ENCODE measurements at regions not wholly inside any gene's neighbourhood (a gene's known extent, or its start where the extent isn't known, plus 50 kb on each side); places are given as distances from the start of the nearest gene placed in this dataset.
"Not testable (repeated sequence)": the region's sequence is repeated elsewhere in the genome, so short reads cannot be mapped to it uniquely, and the experiment has no call there.

DNA sequence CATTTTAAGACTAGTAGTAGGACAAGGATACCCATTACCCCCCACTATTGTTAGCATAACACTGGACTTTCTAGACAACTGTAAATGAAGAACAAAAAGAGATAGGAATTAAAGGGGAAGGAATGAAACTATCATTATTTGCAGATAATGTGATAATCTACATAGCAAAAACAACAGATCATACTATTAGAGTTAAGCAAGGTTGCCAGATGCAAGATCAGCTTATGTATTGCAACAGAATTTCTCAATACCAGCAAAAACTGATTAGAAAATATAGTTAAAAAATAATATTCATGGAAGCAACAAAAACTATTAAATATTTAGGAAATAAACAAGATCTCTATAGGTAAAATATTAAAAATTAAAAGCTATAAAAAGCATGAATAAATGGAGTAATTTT lies 194.4 kb upstream of the SPRED2 start:
- no peak for DNase-seq (ENCODE audit: extremely low read depth in 1 of 2, low read depth in 1 of 2)

DNA sequence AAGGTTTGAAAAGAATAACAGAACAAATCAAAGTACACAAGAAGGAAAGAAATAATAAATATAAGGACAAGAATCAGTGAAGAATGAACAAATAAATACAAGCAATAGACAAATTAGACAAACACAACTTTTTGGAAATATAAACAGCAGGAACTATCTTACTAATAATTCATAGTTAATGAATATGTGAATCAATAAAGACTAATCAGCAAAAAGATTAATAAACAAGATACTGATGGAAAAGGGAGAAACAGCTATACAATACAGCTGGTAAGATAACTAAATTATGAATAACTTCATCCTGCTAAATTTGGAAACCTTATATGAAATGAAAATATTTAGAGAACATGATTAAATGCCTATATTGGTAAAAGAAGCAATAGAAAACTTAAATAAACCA lies 193.6 kb upstream of the SPRED2 start:
- DNase-seq (ENCODE audit: extremely low read depth in 1 of 2, low read depth in 1 of 2) = no peak

DNA sequence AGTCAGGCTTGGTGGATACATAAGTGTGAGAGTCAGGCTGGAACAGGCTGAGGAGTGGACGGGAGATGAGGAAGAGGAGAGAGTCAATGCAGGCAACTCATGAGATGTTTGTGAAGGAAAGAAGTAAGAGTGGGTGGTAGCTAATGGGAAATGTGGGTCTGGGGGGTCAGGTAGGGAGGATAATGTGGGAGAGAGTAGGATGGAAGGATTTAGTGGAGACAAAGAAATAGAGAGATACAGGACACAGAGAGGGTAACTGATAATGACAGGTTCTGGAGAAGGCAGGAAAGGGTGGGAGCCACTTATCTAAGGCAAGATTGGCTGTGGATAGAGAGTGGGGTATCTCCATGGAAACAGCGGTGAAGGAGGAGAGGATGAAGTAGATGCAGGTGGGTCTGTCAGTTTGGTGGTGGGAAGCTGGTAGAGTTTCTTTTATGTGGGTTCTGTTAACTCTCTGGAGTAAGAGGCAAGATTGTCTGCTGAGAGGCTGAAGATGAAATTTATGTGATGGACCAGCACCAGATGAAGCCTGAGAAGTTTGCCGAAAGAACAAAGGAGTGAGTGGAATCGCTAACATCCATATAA lies 190.6 kb upstream of the SPRED2 start:
- no peak for DNase-seq (ENCODE audit: extremely low read depth in 1 of 2, low read depth in 1 of 2)

DNA sequence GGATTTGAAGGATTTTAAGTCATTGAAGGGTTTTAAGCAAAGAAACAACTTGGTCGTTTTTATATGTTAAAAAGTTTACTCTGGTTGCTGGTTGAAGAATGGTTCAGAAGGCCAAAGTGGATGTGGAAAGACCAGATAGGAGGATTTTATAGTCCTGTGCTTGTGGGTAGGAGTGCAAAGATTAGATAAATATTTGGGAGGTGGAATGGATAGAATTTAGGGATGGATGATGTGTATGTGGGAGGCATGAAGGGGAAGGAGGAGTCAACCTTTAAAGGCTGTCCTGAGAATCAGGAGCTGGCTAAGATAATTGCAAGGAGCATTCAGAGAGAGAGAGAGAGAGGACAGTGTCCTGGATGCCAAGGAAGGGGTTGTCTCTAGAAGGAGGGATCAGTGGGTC lies 190.1 kb upstream of the SPRED2 start:
- DNase-seq (ENCODE audit: extremely low read depth in 1 of 2, low read depth in 1 of 2) = no peak

DNA sequence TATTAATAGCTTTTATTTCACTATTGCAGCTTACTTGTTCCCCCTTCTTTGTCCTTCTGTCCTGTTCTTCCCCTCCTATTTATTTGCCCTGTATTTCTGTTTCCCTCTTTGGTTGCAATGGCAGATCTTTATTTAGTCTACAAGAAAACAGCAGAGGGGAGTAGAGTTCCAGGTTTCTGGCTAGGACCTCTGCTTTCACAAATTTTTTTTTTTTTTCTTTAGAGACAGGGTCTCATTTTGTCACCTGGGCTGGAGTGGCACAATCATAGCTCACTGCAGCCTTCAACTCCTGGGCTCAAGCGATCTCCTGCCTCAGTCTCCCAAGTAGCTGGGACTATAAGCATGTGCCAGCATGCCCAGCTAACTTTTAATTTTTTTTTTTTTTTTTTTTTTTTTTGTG lies 188.1 kb upstream of the SPRED2 start:
- no peak for DNase-seq (ENCODE audit: extremely low read depth in 1 of 2, low read depth in 1 of 2)

DNA sequence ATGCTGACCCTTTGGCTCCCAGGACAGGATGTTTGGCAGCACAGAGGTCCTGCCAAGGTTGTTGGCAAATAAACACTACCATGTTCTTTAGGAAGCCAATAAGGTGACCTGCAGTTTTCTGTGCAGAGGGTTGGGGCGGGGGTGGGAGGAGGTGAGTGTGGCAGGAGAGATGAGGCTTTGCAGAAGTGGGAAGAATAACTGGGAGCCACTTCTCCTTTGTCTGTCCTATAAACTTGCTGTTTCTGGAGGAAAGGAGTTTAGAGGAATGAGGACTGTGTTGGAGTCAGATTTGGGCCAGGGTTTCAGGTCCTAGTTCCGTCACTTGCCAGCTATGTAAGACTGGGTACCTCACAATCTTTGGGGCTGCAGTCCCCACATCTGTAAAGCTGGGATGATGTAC lies 187.6 kb upstream of the SPRED2 start:
- DNase-seq (ENCODE audit: extremely low read depth in 1 of 2, low read depth in 1 of 2) = no peak

DNA sequence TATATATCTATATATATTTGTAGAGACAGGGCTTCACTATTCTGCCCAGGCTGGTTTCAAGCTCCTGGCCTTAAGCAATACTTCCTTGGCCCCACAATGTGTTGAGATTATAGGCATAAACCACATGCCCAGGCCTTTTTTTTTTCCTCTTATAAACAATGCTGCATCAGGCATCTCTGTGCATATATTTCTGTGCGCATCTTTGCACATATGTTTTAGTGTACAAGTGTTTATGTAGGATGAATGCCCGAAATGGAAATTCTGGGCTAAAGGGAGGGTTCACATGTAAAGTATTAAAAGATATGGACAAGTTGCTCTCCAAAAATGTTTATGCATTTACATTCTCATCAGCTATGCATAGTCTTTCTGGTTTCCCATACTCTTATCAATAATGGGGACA lies 183.2 kb upstream of the SPRED2 start:
- DNase-seq (ENCODE audit: extremely low read depth in 1 of 2, low read depth in 1 of 2) = no peak

DNA sequence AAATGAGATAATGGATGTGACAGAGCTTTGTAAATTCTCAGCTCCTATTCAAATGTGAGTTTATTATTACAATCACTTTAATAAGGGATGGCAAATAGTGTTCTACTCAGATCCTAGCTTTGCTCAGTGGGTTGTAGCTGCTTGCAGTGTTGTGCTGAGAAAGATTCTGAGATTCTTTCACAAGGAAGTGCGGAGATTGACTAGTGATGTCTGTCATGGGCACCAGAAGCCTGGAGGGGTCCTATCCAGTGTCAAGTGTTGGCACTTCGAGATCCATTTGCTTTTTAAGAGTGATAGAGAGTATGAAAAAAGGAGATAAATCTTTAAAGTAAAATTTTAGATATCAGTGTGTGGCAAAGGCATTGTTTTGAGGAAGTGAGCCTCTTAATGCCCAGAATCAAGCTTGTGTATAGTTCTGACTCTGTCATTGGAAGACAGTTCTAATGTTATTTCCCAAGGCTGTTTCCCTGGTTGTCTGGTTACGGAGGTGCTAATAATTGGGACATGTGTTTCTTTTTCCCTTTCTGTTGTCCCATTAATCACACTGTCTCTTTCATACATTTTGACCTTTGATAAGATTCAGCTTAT lies 181.7 kb upstream of the SPRED2 start:
- no peak for DNase-seq (ENCODE audit: extremely low read depth in 1 of 2, low read depth in 1 of 2)

DNA sequence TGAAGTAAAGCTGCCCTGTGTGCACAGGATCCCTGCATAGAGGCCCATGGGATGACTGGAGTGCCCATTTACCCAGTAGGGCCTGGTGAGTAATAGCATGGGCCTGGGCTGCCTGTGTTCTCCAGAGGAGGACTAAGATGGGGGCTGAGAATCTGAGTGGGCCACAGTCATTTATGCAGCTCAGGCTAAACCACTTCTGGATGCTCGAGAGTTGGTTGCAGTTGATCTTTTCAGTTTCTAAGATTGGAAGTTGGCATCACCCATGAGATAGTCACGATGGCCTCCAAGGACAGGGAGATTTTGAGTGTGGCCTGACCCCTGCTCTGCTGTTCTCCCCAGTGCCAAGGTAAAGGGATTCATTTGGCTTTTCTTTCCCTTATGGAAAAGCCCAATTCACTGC lies 179.1 kb upstream of the SPRED2 start:
- DNase-seq (ENCODE audit: extremely low read depth in 1 of 2, low read depth in 1 of 2) = no peak

DNA sequence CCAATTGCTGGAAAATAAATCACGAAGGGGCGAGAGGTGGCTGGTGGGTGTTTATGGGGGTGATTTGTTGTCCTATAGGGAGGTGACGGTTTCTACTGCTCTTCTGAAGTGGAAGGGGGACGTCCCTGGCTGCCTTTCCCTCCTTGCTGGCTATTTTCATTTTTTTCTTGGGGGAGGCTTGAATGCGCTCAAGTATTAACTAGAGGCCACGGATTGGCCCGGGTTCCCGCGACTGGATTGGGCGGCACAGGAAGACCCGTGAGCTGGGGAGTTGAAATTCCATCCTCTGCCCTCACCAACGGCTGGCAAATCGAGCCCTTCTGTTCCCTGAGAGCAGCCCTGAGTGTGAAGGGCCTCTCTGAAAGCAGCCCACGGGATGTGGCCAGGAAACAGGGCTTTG lies 176.5 kb upstream of the SPRED2 start:
- no peak for DNase-seq (ENCODE audit: extremely low read depth in 1 of 2, low read depth in 1 of 2)

DNA sequence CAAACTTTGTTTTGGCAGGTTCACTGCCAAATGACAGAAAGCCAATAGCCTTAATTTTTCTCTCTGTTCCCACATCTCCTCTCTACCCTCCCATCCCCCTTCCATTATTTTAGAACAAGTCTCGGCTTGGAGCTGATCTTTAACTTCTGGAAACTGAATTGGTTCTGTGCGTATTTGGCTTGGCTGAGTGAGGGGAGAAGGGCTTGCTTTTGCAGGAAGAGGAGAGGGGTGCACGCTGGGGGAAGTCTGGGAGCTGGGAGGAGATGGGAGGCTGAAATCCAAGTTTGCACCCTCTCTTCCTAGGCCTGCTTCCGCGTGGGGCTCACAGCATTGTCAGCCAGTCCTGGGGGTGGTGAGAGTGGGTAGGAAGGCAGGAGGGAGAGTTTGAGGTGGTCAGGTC lies 176.1 kb upstream of the SPRED2 start:
- no peak for DNase-seq (ENCODE audit: extremely low read depth in 1 of 2, low read depth in 1 of 2)

DNA sequence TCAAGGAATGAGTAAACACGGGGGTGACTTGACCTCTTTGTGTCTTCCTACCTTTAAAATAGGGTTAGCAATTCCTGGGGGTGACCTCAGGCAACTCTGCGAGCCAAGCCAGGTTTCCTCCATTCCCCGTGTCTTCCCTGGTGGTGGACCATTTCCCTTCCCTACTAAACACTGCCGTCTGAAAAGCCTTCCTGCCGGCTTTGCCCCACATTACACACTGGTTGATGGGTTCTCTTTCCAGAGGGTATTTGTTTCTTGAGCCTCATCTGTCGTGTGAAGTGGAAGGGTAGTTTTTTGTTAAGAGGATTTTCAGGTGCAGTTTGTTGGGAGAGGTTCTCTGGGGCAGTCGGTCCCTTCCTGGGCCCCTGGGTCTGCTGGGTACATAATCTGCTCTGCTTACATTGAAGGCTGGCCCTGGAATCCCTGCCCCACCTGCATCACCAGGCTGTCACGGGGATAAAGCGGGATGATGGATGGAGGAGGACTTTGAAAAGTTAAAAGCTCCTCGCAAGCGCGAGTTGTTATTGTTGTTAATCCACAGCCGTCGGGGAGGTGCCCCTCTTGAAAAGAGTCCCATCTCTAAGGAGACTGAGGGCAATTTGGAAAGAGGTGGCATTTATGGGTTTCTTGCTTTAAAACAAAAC lies 175.4 kb upstream of the SPRED2 start:
- no peak for DNase-seq (ENCODE audit: extremely low read depth in 1 of 2, low read depth in 1 of 2)

DNA sequence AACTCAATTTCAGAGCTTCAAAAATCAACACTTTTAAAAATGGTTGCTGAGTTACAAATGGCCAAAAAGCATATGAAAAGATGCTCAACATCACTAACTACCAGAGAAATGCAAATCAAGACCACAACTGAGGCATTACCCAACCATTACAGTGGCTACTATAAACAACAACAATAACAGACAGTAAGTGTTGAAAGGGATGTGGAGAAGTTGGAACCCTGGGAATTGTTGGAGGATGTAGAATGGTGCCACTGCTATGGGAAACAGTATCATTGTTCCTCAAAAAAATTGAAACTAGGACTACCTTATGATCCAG lies 173.3 kb upstream of the SPRED2 start:
- DNase-seq (ENCODE audit: extremely low read depth in 1 of 2, low read depth in 1 of 2) = no peak

DNA sequence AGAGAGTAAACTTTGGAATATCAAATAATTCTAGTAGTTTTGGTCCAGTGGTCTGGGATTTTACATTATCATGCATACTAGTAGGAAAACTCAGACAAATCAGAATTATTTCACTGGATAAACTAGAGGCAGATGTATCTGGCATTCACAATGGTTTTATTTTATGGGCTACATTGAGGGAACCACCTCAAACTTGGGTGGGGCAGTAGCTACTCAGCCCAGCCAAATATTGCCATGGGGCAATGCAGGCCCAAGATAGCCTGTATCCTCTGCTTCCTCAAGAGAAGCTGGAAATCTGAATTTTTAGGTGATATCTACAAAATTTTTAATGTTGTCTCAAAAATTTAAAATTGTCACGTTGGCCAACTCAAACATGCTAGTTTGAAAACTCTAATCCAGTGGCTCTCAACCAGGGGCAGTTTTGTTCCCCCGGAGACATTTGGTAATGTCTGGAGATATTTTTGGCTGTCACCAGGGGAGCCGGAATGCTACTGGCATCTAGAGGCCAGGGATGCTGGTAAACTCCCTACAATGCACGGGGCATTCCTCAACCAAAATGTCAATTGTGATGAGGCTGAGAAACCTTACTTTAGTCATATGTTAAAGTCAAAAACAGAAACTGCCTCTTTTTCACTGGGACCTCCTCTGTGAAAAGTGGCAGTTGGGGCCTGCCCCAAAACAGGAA lies 172.8 kb upstream of the SPRED2 start:
- no peak for DNase-seq (ENCODE audit: extremely low read depth in 1 of 2, low read depth in 1 of 2)

DNA sequence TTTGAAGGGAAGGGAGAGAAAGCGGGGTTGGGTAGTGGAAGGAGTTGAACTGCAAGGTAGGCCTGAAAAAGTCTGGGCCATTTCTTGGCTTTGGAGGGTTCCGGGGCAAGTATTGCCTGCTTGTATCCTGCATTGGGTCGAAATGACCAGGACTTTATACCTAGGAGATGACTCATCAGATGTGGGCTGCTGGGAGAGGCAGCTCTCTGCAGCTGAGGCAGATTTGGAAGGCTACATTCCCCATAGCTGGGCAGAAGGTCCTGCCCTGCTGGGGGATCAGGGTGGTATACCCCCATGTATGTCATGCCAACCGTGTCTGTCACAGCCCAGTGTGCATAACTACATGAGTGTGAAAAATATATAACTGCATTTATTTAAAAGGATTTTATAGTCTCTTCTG lies 171.8 kb upstream of the SPRED2 start:
- DNase-seq (ENCODE audit: extremely low read depth in 1 of 2, low read depth in 1 of 2) = no peak

DNA sequence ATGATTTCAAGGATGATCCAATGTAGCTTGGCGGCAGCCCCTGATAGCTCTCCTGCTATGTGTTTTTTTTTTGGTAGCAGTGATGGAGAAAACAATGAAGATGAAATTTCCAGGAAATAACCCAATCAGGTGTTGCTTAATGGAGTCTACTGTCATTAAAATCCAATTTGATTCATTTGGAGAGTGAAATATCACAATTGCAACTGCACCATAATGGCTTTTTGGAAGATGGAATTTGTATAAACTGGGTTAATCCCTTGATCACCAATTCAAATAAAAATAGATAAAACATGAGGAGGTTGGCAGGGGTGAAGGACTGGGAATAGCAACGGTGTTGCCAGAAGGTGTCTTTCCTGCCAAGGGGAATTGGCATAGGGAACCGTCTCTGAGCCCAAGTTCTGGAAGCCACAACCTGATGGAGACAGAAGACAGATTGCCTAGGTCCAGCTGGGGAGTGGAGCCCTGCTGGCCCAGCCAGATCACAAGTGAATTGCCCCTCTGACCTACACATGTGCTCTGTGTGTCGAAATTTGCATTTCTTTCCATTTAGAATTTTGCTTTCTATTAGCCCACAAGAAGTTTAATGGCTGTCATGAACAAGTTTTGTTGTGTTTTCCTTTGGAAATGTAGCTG lies 170.3 kb upstream of the SPRED2 start:
- DNase-seq (ENCODE audit: extremely low read depth in 1 of 2, low read depth in 1 of 2) = no peak

DNA sequence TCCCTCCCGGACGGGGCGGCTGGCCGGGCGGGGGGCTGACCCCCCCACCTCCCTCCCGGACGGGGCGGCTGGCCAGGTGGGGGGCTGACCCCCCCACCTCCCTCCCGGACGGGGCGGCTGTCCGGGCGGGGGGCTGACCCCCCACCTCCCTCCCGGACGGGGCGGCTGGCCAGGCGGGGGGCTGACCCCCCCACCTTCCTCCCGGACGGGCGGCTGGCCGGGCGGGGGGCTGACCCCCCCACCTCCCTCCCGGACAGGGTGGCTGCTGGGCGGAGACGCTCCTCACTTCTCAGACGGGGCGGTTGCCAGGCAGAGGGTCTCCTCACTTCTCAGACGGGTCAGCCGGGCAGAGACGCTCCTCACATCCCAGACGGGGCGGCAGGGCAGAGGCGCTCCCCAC lies 168.5 kb upstream of the SPRED2 start:
- not testable (repeated sequence) for DNase-seq (ENCODE audit: extremely low read depth in 1 of 2, low read depth in 1 of 2)

DNA sequence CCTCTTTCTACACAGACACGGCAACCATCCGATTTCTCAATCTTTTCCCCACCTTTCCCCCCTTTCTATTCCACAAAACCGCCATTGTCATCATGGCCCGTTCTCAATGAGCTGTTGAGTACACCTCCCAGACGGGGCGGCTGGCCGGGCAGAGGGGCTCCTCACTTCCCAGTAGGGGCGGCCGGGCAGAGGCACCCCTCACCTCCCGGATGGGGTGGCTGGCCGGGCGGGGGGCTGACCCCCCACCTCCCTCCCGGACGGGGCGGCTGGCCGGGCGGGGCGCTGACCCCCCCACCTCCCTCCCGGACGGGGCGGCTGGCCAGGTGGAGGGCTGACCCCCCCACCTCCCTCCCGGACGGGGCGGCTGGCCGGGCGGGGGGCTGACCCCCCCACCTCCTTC lies 168.0 kb upstream of the SPRED2 start:
- DNase-seq (ENCODE audit: extremely low read depth in 1 of 2, low read depth in 1 of 2) = not testable (repeated sequence)

DNA sequence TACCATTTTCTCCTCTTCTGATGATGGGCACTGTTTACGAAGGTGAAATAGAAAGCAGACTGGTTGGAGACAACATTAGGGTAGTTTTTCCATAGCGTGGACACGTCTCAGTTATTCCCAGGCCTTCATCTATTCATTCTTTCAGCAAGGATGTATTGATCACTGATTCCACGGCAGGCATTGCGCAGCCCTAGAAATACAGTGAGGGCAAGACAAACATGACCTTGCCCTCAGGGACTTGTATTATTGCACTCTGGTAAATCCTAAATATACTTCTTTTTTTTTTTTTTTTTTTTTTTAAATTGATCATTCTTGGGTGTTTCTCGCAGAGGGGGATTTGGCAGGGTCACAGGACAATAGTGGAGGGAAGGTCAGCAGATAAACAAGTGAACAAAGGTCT lies 167.3 kb upstream of the SPRED2 start:
- no peak for DNase-seq (ENCODE audit: extremely low read depth in 1 of 2, low read depth in 1 of 2)

DNA sequence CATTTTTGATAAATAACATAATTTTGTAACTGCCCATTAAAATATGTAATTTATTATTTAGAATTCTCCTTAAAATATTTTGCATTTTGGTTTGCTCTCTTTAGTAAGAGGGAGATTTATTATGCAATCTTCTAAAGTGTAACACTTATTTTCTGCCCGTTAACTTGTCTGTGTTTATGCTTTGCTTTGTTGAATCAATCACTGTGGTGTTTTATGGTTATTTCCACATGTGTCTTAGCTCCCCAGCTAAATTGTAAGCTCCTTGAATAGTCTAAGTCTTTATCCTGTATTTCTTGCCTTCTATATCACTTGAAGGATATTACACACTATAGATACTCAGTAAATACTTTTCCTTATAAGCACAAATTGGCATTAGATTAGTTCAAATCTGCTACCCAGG lies 166.6 kb upstream of the SPRED2 start:
- DNase-seq (ENCODE audit: extremely low read depth in 1 of 2, low read depth in 1 of 2) = no peak

DNA sequence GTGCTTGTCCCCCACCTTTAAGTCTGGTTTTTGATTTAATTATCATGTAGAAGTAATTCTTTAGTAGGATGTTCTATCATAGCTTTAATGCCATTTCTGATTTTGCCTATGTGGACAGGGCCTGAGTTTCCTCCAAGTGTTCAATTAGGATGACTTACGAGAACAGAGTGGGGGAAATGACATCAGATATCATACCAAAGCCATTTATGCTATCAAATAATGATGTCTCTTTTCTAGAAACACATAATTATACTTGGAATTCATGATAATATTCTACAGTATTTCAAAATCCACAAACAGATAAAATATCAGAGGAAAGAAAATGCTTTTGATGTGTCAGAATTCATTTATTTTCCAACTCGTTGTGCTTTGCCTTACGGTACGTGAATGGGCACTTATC lies 165.9 kb upstream of the SPRED2 start:
- DNase-seq (ENCODE audit: extremely low read depth in 1 of 2, low read depth in 1 of 2) = no peak

DNA sequence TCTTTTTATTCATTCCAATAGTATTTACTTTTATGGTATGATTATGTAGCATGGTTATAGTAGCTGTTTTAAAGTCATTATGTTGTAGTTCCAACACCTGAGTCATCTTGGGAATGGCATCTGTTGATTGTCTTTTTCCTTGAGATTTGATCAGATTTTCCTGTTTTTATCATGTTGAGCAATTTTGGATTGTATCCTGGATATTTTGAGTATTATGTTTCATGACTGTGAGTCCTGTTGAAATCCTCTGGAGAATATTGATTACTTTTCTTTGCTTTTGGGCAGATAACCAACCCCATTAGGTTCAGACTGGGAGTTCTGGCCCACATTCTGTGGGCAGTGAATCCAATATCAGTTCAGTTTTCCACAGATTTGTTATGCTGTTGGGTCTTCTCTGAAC lies 163.2 kb upstream of the SPRED2 start:
- no peak for DNase-seq (ENCODE audit: extremely low read depth in 1 of 2, low read depth in 1 of 2)
